Retinal pigment epithelial cell (primary cell): ENCODE measurements at regions not wholly inside any gene's neighbourhood (a gene's known extent, or its start where the extent isn't known, plus 50 kb on each side); places are given as distances from the start of the nearest gene placed in this dataset.
"Not testable (repeated sequence)": the region's sequence is repeated elsewhere in the genome, so short reads cannot be mapped to it uniquely, and the experiment has no call there.

Experiments
- DNase-seq: peaks from one replicate; pipeline ENCODE4 v3.0.0-alpha.2; 2010; ENCODE audit warnings: low read depth
- H3K4me3 ChIP-seq: 2 replicates; pipeline ENCODE4 v1.5.1; 2011; ENCODE audit warnings: mild to moderate bottlenecking, low read length, control low read depth, moderate library complexity
- CTCF ChIP-seq: conservative IDR thresholded peaks from 2 replicates; pipeline ENCODE4 v1.5.1; 2011; ENCODE audit warnings: low read depth, low read length, control low read depth, inconsistent platforms

- DNase-seq = no peak
- H3K4me3 ChIP-seq = no peak overlapping the region
- TF ChIP-seq CTCF = no peak
Measured at GRCh38 chr5:110268985-110269384, 457.5 kb downstream of the TMEM232 start.

- TF ChIP-seq CTCF = no peak
- H3K4me3 ChIP-seq = no peak overlapping the region
- no peak for DNase-seq
Measured at GRCh38 chr5:110269478-110270142, 456.9 kb downstream of the TMEM232 start.

- H3K4me3 ChIP-seq = no peak overlapping the region
- TF ChIP-seq CTCF = no peak
Measured at GRCh38 chr5:110275878-110276277, 450.6 kb downstream of the TMEM232 start.

GRCh38 chr5:110278449-110278848 lies 448.0 kb downstream of the TMEM232 start:
- H3K4me3 ChIP-seq, DNase-seq: not testable (repeated sequence)

More at GRCh38 chr5:110275878-110276277, 450.6 kb downstream of the TMEM232 start:
- DNase-seq = no peak

GRCh38 chr5:110284121-110284520 lies 442.4 kb downstream of the TMEM232 start:
- not testable (repeated sequence) for H3K4me3 ChIP-seq, DNase-seq

- no peak overlapping the region for H3K4me3 ChIP-seq
- TF ChIP-seq CTCF = no peak
- peak; percentile 95 for DNase-seq
Measured at GRCh38 chr5:110288766-110289511, 437.5 kb downstream of the TMEM232 start.

- no peak overlapping the region for H3K4me3 ChIP-seq
- DNase-seq = no peak
- TF ChIP-seq CTCF = no peak
Measured at GRCh38 chr5:110289512-110289810, 437.0 kb downstream of the TMEM232 start.

- no peak for TF ChIP-seq CTCF
- H3K4me3 ChIP-seq = no peak overlapping the region
- no peak for DNase-seq
Measured at GRCh38 chr5:110290542-110290941, 435.9 kb downstream of the TMEM232 start.
